ENCODE measurements at regions not wholly inside any gene's neighbourhood (a gene's known extent, or its start where the extent isn't known, plus 50 kb on each side); places are given as distances from the start of the nearest gene placed in this dataset.

DNA sequence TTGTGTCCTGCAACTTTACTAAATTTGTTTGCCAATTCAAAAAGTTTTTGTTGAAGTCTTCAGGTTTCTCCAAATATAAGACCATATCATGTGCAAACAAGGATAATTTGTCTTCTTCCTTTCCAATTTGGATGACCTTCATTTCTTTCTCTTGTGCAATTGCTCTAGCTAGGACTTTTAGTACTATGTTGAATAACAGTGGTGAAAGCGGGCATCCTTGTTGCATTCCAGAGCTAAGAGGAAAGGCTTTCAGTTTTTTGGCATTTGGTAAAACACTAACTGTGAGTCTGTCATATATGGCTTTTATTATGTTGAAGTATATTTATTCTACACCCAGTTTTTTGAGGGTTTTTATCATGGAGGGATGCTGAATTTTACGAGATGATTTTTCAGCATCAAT, 630.0 kb upstream of the ADGRL2 start:
- no peak overlapping the region for H3K4me3 ChIP-seq (ENCODE audit: low read length)
- DNase-seq (ENCODE audit: low read depth) = no peak
- TF ChIP-seq, protein P1, sequence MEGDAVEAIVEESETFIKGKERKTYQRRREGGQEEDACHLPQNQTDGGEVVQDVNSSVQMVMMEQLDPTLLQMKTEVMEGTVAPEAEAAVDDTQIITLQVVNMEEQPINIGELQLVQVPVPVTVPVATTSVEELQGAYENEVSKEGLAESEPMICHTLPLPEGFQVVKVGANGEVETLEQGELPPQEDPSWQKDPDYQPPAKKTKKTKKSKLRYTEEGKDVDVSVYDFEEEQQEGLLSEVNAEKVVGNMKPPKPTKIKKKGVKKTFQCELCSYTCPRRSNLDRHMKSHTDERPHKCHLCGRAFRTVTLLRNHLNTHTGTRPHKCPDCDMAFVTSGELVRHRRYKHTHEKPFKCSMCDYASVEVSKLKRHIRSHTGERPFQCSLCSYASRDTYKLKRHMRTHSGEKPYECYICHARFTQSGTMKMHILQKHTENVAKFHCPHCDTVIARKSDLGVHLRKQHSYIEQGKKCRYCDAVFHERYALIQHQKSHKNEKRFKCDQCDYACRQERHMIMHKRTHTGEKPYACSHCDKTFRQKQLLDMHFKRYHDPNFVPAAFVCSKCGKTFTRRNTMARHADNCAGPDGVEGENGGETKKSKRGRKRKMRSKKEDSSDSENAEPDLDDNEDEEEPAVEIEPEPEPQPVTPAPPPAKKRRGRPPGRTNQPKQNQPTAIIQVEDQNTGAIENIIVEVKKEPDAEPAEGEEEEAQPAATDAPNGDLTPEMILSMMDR (conservative IDR thresholded peaks at IDR 0.05; ENCODE audit: low read depth, low read length) = no peak

DNA sequence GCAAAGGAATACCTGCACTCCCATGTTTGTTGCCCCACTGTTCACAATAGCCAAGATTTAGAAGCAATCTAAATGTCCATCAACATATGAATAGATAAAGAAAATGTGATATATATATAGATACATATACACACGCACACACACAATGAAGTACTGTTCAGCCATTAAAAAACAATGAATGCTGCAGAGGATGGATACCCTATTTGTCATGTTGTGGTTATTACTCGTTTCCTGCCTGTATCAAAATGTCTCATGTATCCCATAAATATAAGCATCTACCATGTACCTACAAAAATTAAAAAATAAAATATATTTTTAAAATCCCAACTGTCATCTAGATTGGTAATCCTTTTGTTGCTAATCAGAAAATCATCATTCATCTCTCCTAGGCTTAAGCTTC, 634.8 kb upstream of the ADGRL2 start:
- DNase-seq (ENCODE audit: low read depth) = no peak
- no peak overlapping the region for H3K4me3 ChIP-seq (ENCODE audit: low read length)
- TF ChIP-seq, protein P1 (conservative IDR thresholded peaks at IDR 0.05; ENCODE audit: low read depth, low read length) = no peak

DNA sequence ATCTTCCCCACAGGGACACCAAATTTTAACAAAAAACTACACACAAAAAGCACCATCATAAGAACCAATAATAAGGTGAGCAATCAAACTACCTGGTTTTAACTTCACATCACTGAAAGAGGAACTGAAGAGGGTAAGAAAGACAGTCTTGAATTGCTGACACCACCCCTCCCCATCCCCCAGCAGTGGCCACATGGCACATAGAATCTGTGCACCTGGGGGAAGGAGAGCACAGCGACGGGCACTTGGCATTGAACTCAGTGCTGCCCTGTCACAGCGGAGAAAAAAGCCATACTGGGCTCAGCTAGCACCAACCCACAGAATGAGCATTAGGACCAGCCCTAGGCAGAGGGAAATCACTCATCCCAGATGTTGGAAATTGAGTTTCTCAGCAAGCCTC, 640.0 kb upstream of the ADGRL2 start:
- no peak overlapping the region for H3K4me3 ChIP-seq (ENCODE audit: low read length)
- TF ChIP-seq, protein P1 (conservative IDR thresholded peaks at IDR 0.05; ENCODE audit: low read depth, low read length) = no peak
- no peak for DNase-seq (ENCODE audit: low read depth)

DNA sequence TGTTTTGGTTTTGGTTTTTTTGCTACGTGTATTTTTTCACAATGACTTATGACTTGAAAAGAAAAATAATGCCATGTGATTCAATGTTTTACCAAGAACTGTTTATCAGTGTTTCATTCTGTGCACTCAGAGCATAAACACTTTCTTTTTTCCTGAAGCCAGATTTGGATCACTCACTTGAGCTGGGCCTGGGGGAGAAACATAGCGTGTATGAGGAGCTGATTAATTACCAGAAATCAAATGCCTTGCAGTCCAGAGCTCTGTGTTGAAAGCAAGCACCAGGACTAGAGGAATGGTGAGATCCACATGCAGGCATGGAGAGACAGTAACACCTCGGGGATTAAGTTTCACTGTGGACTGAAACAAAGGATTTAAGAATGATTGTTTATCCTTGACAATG, 642.1 kb upstream of the ADGRL2 start:
- TF ChIP-seq, protein P1 (conservative IDR thresholded peaks at IDR 0.05; ENCODE audit: low read depth, low read length) = no peak
- no peak overlapping the region for H3K4me3 ChIP-seq (ENCODE audit: low read length)
- DNase-seq (ENCODE audit: low read depth) = no peak

DNA sequence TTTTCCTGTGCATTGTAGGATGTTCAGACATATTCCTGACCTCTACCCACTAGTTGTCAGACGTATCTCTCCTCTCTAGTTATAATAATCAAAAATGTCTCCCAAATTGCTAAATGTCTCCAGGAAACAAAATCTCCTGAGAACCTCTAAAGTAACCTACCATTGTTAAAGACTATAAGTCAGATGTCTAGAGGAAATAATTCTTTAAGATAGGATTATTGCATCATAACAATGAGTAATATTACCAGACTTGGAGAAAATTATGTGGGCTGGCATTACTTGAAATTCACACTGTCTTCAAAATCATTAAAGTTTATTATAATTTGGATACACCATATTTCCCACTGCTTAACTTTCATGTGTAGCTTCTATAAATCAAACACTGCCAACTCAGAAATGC, 643.0 kb upstream of the ADGRL2 start:
- DNase-seq (ENCODE audit: low read depth) = no peak
- no peak overlapping the region for H3K4me3 ChIP-seq (ENCODE audit: low read length)
- TF ChIP-seq, protein P1 (conservative IDR thresholded peaks at IDR 0.05; ENCODE audit: low read depth, low read length) = no peak

DNA sequence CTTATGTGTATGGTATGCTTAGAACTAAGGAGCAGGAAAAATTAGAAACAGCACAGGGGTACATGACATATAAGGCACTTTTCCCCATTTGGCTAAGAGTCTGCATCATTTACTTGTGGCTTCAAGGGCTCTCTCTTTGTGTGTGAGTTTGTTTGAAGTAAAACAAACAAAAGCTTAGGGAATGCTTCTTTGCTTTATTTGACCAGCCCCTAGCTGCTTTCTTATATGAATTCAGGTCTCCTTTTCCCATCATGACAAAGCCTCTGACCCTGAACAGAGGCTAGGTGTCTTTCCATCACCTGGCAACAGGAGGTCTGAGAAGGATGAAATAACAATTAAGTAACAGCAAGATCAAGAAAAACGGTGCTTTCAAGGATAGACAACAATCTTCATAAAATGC, 643.8 kb upstream of the ADGRL2 start:
- TF ChIP-seq, protein P1 (conservative IDR thresholded peaks at IDR 0.05; ENCODE audit: low read depth, low read length) = no peak
- H3K4me3 ChIP-seq (ENCODE audit: low read length) = no peak overlapping the region
- no peak for DNase-seq (ENCODE audit: low read depth)

DNA sequence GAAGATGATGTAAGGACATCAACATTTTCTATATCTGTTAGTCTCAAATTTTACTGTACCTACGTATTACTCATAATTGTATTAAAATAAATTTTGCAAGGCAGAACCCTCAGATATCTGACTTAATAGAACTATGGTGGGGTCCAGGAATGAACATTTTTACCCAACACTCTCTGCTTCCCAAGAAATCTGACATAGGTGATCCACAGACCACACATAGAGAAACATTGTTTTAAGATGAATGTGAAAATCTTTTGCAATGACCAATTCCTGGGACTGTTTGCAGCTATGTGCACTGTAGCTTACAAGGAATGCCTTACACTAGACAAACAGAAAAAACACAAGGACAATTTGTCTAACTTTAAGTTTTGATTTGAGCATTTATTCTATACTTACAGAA, 645.6 kb upstream of the ADGRL2 start:
- TF ChIP-seq, protein P1 (conservative IDR thresholded peaks at IDR 0.05; ENCODE audit: low read depth, low read length) = no peak
- DNase-seq (ENCODE audit: low read depth) = peak; percentile 39
- no peak overlapping the region for H3K4me3 ChIP-seq (ENCODE audit: low read length)
